SU-DHL-6 (cell line): ENCODE measurements at regions not wholly inside any gene's neighbourhood (a gene's known extent, or its start where the extent isn't known, plus 50 kb on each side); places are given as distances from the start of the nearest gene placed in this dataset.

Experiments
- H2AFZ ChIP-seq: fragments of 200-600 bp; sonication (generic); 2 replicates; pipeline ENCODE4 v1.6.1; 2014; ENCODE audit warnings: low read depth, mild to moderate bottlenecking, moderate library complexity, mixed read lengths, antibody characterized with exemption, low read length; ENCODE audit not compliant: severe bottlenecking
- H3F3A ChIP-seq: fragments of 200-600 bp; shearing (Covaris generic); 2 replicates; pipeline ENCODE4 v1.6.0; 2016; ENCODE audit warnings: antibody characterized with exemption, mild to moderate bottlenecking; ENCODE audit not compliant: insufficient read depth
- H3K27ac ChIP-seq: fragments of 200-600 bp; sonication (generic); 2 replicates; pipeline ENCODE4 v1.5.1; 2016; ENCODE audit warnings: low read depth, mild to moderate bottlenecking, low read length, moderate library complexity, mixed read lengths
- H3K27me3 ChIP-seq: fragments of 200-600 bp; sonication (generic), shearing (Covaris generic); 2 replicates; pipeline ENCODE4 v1.6.0; 2014; ENCODE audit warnings: mild to moderate bottlenecking, low read length
- H3K36me3 ChIP-seq: fragments of 200-600 bp; sonication (generic); 2 replicates; pipeline ENCODE4 v1.6.1; 2014; ENCODE audit warnings: mild to moderate bottlenecking, low read length, mixed read lengths
- H3K4me2 ChIP-seq: fragments of 300-600, 200-600 bp; shearing (Covaris generic), sonication (generic); 2 replicates; pipeline ENCODE4 v1.6.0; 2014; ENCODE audit warnings: low read length, low read depth, mild to moderate bottlenecking; ENCODE audit not compliant: poor library complexity, severe bottlenecking
- H3K4me3 ChIP-seq: fragments of 200-600 bp; sonication (generic); 2 replicates; pipeline ENCODE4 v1.5.1; 2014; ENCODE audit warnings: antibody characterized with exemption, low read length, mild to moderate bottlenecking, mixed read lengths; ENCODE audit not compliant: insufficient read depth, poor library complexity, severe bottlenecking
- H3K79me2 ChIP-seq: fragments of 200-600 bp; sonication (generic); 2 replicates; pipeline ENCODE4 v1.6.1; 2014; ENCODE audit warnings: mild to moderate bottlenecking, low read length, moderate library complexity; ENCODE audit not compliant: insufficient read depth
- H3K9ac ChIP-seq: fragments of 200-600 bp; sonication (generic); 2 replicates; pipeline ENCODE4 v1.7.0; 2014; ENCODE audit warnings: mild to moderate bottlenecking, low read length
- H3K9me2 ChIP-seq: fragments of 200-600 bp; sonication (generic); replicated peaks from 2 replicates; pipeline ENCODE4 v1.6.1; 2014; ENCODE audit warnings: low read length; ENCODE audit not compliant: insufficient read depth
- H3K9me3 ChIP-seq: fragments of 200-600 bp; sonication (generic); 2 replicates; pipeline ENCODE4 v1.6.1; 2014; ENCODE audit warnings: low read length, mixed read lengths; ENCODE audit not compliant: insufficient read depth
- H4K20me1 ChIP-seq: fragments of 200-600 bp; sonication (generic); 2 replicates; pipeline ENCODE4 v1.6.1; 2014; ENCODE audit warnings: low read depth, mild to moderate bottlenecking, antibody characterized with exemption, low read length, moderate library complexity, mixed read lengths
- CTCF ChIP-seq: fragments of 200-600 bp; sonication (generic); IDR thresholded peaks from one replicate; pipeline ENCODE4 v1.5.1; 2017; ENCODE audit warnings: antibody characterized with exemption, mild to moderate bottlenecking, low read length, moderate library complexity; ENCODE audit not compliant: insufficient read depth, poor library complexity, severe bottlenecking
- EZH2phosphoT487 ChIP-seq: fragments of 200-600 bp; sonication (generic), shearing (Covaris generic); conservative IDR thresholded peaks from 2 replicates; pipeline ENCODE4 v1.6.1; 2018; ENCODE audit warnings: mild to moderate bottlenecking, antibody characterized with exemption, low read length, moderate library complexity, mixed read lengths

GRCh38 chr4:42330002-42330592 lies 67.2 kb upstream of the SHISA3 start:
- Histone ChIP-seq H3K9me2 (no peaks in the 10 kb centered on the region), H4K20me1 (no peaks in the 10 kb centered on the region), H3K4me2 (no peak overlapping the region), H2AFZ (no peak overlapping the region), H3K36me3 (no peaks in the 10 kb centered on the region), H3F3A (no peaks in the 10 kb centered on the region), H3K9ac (no peak overlapping the region), H3K4me3 (no peak overlapping the region), H3K27ac (no peak overlapping the region), H3K27me3 (no peaks in the 10 kb centered on the region), H3K79me2 (no peaks in the 10 kb centered on the region), H3K9me3 (no peaks in the 10 kb centered on the region)
- TF ChIP-seq CTCF = no peak
- no peak for TF ChIP-seq EZH2phosphoT487

GRCh38 chr4:42331040-42331439 lies 66.2 kb upstream of the SHISA3 start:
- Histone ChIP-seq H3K9me2 (no peaks in the 10 kb centered on the region; the same call in 1 of the 2 replicates), H3K9ac (no peak overlapping the region), H3K27ac (no peak overlapping the region), H3K4me2 (no peak overlapping the region), H2AFZ (no peak overlapping the region), H4K20me1 (no peaks in the 10 kb centered on the region), H3F3A (no peaks in the 10 kb centered on the region), H3K36me3 (no peaks in the 10 kb centered on the region), H3K27me3 (no peaks in the 10 kb centered on the region), H3K4me3 (no peak overlapping the region), H3K9me3 (no peaks in the 10 kb centered on the region), H3K79me2 (no peaks in the 10 kb centered on the region)
- TF ChIP-seq EZH2phosphoT487 (no peak), CTCF (no peak)

- TF ChIP-seq CTCF = no peak
- TF ChIP-seq EZH2phosphoT487 = no peak
- H3K9me2 ChIP-seq = no peaks in the 10 kb centered on the region; the same call in 1 of the 2 replicates
- no peak overlapping the region for H2AFZ ChIP-seq
- no peaks in the 10 kb centered on the region for H4K20me1 ChIP-seq
- no peak overlapping the region for H3K4me3 ChIP-seq
- H3K9me3 ChIP-seq = no peaks in the 10 kb centered on the region
- H3K4me2 ChIP-seq = no peak overlapping the region
- H3K36me3 ChIP-seq = no peaks in the 10 kb centered on the region
- no peaks in the 10 kb centered on the region for H3K27me3 ChIP-seq
- no peaks in the 10 kb centered on the region for H3F3A ChIP-seq
- no peak overlapping the region for H3K27ac ChIP-seq
- no peaks in the 10 kb centered on the region for H3K79me2 ChIP-seq
- no peak overlapping the region for H3K9ac ChIP-seq
Observed at GRCh38 chr4:42331914-42332368, 65.3 kb upstream of the SHISA3 start.
